GM20000 (cell line): ENCODE measurements at regions not wholly inside any gene's neighbourhood (a gene's known extent, or its start where the extent isn't known, plus 50 kb on each side); places are given as distances from the start of the nearest gene placed in this dataset.

Experiments
- DNase-seq: peaks from one replicate; pipeline ENCODE4 v3.0.0; 2012; ENCODE audit warnings: low spot score
- TF ChIP-seq, protein P1 (sequence below): IDR thresholded peaks from 2 replicates; pipeline ENCODE4 v1.5.1; 2012; ENCODE audit warnings: mild to moderate bottlenecking, control low read depth; ENCODE audit errors: extremely low read depth, missing control alignments

DNA sequence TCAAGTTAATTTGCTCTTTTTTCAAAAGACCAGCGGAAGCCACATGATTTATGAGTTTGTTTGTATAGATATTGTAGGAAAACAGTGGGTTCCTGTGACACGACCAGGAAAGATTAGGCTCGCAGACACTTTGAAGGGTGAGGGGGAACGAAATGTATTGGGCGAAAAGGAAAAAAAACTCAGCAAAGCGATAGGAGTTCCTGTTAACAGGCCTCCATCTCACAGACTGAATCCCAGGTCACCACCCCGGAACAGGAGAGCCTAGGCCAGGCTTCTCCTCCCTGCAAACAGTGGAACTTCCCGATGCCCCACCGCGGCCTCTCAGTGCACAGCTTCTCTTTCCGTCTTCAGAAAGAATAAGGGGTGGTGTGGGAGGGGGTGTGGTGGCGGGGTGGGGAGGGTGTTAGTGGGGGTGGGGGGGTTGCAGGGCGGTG is 181.8 kb upstream of the GPRIN3 start:
- DNase-seq, result no peak
- TF ChIP-seq, protein P1, sequence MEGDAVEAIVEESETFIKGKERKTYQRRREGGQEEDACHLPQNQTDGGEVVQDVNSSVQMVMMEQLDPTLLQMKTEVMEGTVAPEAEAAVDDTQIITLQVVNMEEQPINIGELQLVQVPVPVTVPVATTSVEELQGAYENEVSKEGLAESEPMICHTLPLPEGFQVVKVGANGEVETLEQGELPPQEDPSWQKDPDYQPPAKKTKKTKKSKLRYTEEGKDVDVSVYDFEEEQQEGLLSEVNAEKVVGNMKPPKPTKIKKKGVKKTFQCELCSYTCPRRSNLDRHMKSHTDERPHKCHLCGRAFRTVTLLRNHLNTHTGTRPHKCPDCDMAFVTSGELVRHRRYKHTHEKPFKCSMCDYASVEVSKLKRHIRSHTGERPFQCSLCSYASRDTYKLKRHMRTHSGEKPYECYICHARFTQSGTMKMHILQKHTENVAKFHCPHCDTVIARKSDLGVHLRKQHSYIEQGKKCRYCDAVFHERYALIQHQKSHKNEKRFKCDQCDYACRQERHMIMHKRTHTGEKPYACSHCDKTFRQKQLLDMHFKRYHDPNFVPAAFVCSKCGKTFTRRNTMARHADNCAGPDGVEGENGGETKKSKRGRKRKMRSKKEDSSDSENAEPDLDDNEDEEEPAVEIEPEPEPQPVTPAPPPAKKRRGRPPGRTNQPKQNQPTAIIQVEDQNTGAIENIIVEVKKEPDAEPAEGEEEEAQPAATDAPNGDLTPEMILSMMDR, result no peak

DNA sequence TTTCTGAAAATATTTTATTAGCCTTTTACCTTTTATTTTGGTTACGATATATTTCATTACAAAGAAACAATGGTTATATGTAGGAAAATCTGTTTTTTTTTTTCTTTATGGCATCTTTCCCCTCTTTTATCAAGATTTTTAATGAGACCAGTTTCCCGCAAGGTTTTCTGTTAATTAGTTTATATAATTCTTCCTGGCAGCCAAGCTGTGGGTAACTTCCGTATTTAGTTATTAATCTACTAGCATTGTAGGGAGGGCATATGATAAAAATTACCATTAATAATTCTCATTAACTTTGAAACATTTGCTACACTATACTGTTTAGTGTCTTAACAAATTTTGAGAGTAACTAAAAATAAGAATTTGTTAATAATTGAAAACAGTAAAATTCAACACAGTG is 181.1 kb upstream of the GPRIN3 start:
- no peak for DNase-seq

DNA sequence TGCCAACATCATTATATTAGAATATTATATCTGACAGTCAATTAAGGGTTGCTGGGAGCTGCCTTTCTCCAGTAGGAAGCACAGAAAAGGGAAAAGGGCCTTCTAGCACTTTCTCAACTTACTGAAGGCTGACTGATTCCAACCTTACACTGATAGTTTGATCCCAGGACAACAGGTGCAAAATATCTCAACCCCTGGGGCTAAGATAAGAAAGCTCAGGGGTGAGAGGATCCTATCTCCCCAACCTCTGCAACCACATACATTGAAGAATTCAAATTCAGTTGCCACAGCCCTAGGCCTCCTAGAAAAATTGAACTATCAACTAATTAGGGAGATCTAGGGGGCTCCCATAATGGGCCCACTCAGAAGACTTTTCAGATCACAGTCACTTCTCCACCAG is 179.1 kb upstream of the GPRIN3 start:
- no peak for DNase-seq
- TF ChIP-seq, protein P1, result no peak

More for the DNA sequence above, 181.1 kb upstream of the GPRIN3 start:
- TF ChIP-seq, protein P1, result no peak

DNA sequence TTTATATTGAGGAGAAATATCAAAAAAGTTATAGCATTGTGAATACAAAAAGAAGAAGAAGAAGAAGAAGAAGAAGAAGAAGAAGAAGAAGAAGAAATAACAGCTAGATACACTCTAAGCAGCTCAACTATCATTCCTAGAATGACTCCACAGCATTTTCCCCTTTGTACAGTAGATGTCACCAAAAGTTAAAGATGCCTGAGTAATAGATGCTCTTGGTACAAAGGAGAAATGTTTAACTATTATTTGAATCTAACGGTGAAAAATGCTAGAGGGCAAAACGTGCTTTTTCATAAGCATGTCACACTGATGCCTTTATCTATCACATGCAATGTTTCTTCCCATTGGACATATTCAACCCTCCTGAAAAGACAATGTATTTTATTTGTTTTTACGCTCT is 178.4 kb upstream of the GPRIN3 start:
- peak; percentile 47 for DNase-seq
- TF ChIP-seq, protein P1, result peak; percentile 15

GRCh38 chr4:89483833-89484232 is 176.2 kb upstream of the GPRIN3 start:
- TF ChIP-seq, protein P1, result no peak
- DNase-seq, result no peak

- TF ChIP-seq, protein P1, result no peak
These were observed 175.5 kb upstream of the GPRIN3 start for GRCh38 chr4:89482926-89483595.

GRCh38 chr4:89482251-89482650 is 174.7 kb upstream of the GPRIN3 start:
- DNase-seq, result peak; percentile 34
- TF ChIP-seq, protein P1, result peak; percentile 28

More at GRCh38 chr4:89482926-89483595, 175.5 kb upstream of the GPRIN3 start:
- no peak for DNase-seq
